NCI-H1092 treated with DMSO at 0.1 percent for 48 hours (cell line): ENCODE measurements at regions not wholly inside any gene's neighbourhood (a gene's known extent, or its start where the extent isn't known, plus 50 kb on each side); places are given as distances from the start of the nearest gene placed in this dataset.
"Not testable (repeated sequence)": the region's sequence is repeated elsewhere in the genome, so short reads cannot be mapped to it uniquely, and the experiment has no call there.

Experiments used
- DNase-seq: peaks from one replicate; lab custom pipeline; 2025; lab: John Stamatoyannopoulos, UW

GRCh38 chr14:55847766-55848165 is 267.8 kb downstream of the KTN1 start:
- no peak for DNase-seq

DNA sequence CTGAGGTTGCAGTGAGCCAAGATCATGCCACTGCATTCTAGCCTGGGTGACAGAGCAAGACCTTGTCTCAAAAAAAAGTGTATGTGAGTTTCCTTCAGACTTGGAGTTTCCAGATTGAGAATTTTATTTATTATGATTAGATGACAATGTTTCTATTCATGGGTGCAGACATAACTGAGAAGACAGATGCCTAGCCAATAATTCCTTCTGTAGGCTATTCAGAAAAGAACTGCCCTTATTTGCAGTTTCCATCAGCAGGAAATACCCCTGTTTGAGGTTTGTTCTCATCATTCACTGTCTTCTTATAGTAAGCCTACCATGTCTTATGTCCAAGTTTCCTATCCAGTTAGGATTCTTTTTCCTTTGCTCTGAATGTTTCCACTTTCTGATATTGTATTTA is 269.0 kb downstream of the KTN1 start:
- DNase-seq, result no peak

DNA sequence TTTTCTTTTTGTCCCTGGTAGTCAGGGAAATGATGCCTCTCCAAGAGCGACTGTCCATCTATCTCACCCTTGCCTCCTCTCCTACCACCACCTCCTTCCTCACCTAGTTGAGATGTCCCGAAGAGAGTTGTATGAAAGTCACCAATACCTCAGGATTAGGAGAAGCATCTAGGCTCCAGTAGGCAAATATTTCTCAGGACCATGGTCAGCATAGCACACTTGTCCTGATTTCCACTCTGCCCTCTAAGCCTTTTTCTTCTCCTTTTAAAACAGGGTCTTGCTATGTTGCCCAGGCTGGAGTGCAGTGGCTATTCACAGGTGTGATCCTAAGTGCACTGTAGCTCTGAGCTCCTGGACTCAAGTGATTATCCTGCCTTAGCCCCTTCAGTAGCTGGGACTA is 268.4 kb upstream of the PELI2 start:
- DNase-seq, result no peak

GRCh38 chr14:55850825-55851241 is 267.4 kb upstream of the PELI2 start:
- no peak for DNase-seq

DNA sequence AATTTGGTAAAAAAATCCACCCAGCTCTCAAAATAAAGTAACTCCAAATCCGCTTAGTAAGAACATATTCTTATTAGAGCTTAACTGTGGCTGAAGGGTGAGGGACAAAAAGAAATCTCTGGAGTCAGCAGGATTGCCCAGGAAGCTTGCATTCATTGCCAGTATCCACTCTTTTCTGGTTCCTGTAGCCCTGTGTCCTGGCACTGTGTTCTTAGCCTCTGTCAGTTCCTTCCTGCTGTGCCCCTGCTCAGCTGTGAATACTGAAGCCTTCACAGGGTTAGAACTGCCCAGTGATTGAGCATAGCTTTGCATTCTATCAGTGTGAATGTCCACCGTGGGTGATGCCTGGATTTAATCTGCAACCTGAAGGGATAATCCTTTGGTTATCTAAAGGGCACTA is 266.9 kb upstream of the PELI2 start:
- DNase-seq, result no peak

GRCh38 chr14:55851961-55852360 is 266.2 kb upstream of the PELI2 start:
- DNase-seq, result no peak

DNA sequence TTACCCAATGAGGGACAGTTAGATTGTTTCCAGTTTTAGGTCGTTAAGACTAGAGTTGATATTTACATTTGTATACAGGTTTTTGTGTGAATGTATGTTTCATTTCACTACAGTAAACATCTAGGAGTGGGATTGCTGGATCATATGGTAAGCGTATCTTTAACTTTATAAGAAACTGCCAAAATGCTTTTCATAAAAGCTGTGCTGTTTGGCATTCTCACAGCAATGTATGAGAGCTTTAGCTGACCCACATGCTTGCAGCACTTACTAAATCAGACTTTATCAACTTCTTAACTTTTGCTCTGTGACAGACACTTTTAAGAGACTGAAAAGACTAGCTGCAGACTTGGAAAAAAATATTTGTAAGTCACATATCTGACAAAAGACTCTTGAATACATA is 262.5 kb upstream of the PELI2 start:
- no peak for DNase-seq

DNA sequence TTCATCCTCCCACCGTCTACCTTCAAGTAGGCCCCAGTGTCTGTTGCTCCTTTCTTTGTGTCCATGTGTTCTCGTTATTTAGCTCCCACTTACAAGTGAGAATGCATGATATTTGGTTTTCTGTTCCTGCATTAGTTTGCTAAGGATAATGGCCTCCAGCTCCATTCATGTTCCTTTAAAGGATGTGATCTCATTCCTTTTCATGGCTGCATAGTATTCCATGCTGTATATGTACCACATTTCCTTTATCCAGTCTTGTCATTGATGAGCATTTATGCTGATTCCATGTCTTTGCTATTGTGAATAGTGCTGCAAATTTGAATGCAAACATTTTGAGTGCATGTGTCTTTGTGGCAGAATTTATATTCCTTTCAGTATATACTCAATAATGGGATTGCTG is 259.6 kb upstream of the PELI2 start:
- no peak for DNase-seq

- DNase-seq, result not testable (repeated sequence)
These were observed 256.6 kb upstream of the PELI2 start for GRCh38 chr14:55861561-55861960.

DNA sequence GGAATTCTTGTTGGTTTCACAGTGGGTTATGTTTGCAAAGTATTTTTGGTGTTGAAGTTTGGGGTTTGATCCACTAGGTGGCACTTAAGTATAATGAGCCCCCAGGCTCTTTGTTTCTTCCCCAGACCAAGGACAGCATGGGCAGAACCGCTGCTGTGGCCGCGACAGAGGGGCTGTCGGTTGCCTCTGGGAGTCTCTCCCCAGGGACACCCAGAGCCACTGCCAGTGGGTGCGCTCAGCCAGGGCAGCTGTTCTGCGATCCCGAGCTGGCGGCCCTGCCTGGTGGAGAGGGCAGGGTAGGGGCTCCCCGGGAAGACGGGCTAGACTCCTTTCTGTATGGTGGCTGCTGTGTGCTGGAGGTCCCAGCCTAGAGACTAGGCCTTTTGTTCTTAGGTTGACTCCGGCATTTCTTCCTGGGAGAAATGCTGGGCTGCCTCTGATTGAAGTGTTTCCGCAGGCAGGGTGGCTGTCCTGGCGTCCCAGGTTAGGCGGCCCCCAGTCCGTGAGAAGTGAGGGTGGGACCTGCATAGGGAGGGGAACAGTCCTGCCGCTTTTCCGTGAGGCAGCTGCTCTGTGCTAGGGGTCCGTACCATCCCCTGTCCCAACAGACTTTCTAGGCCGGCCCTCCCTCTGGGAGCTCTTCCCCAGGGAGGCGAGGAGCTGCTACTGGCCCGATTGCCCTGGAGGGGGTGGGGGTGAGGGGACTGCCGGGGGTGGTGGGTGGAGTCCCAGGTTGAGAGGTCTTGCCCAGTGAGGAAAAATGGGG is 253.1 kb upstream of the PELI2 start:
- no peak for DNase-seq

- DNase-seq, result no peak
These were observed 250.9 kb upstream of the PELI2 start for GRCh38 chr14:55867311-55867710.

GRCh38 chr14:55867719-55868118 is 250.5 kb upstream of the PELI2 start:
- no peak for DNase-seq

DNA sequence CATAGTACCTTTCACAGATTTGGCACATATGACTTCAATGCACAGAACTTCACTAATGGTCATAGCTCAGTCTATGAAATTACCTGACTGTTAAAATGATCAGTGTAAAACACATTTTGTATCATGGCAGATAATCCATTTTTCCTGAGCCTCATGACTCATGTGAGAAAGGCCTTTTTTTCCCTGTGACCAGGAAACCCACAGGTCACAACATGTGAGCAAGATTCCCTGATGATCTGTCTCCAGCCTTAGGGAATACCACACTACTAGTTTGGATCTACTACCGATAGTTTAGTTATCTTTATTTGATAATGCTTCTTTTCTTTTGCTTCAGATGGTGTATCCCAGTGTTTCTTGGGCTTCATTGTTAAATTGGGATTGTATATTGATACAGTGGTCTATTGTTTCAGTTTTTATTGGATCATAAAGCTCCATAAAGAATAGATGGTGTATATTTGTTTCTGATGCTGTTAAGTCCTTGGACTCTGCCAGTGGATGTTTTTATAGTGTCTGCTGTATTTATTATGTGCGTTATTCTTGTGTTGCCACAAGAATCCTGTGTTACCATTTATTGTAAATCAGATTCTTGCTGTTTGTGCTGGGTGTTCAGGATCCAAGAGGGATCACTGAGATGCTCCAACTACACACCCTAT is 248.7 kb upstream of the PELI2 start:
- DNase-seq, result no peak

DNA sequence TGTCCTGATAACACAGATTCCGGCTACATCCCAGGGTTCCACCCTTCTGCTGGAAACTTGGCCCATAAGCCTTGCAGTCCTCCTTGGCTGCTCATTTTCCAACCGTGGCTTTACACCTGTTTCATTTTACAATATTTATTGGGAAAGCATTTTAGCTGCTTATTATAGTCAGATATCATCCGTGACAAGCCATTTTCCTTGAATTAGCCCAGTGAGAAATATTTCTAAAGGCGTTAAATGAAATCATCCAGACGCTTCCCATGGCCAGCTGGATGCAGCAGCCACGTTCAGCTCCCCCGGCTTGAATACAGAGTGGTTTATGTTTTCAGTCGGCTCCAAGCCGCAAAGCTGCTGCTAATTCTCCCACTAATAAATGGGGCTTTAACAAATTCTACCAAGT is 245.0 kb upstream of the PELI2 start:
- DNase-seq, result no peak

GRCh38 chr14:55874785-55875184 is 243.4 kb upstream of the PELI2 start:
- DNase-seq, result no peak

DNA sequence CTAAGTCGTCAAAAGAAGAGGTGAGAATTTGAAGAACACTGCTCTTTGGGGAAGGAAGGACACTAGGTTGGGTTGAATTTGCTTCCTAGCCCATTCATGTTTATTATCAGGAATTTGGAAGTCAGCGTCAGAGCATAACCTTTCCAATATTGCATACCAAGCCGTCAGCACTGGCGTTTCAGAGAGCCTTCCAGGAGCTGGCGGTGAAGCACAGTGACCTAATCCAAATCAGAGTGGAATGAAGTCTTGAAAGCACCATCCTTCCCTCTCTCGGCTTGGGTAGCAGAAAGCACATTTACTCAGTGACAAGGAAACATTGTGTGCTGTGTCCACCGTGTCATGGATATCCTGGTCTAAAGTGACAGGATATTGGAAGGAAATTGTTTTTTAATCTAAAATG is 240.3 kb upstream of the PELI2 start:
- no peak for DNase-seq

- no peak for DNase-seq
These were observed 236.5 kb upstream of the PELI2 start for GRCh38 chr14:55881577-55882241.

- no peak for DNase-seq
These were observed 233.4 kb upstream of the PELI2 start for GRCh38 chr14:55884819-55885218.

GRCh38 chr14:55889124-55889523 is 229.1 kb upstream of the PELI2 start:
- peak; percentile 49 for DNase-seq

DNA sequence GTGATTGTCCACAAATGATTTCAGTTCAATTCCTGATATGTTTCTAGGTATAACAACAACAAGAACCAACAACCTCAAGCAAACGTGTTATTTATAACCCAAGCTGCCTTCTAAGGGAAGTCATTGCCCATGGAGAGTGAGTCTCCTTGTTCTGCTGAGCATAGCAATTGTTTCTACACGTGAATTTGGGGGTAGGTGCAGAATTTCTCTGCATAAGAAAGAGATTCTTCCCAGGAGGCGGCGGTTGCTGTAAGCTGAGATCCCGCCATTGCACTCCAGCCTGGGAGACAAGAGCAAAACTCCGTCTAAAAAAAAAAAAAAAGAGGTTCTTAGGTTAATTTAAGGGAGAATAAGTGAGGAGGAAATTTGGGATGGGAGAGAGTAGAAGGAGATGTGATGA is 226.5 kb upstream of the PELI2 start:
- DNase-seq, result no peak

DNA sequence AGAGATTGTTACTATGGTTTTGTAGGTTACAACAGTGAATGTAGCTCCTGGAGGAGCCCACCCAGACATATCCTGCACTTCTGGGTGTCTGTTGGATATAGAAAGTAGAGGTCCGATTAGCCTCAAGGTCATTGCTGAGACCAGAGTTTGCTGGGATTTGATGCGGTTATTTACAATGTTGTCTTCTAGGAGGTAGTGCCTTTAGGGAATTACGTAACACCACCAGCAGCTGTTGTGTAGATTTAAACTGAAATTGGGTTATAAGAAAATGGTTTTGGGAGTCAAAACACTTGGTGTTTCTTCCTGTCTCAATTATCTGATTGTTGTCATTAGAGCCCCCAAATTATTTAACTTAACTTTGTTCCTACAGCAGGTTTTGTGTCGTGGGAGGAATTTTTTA is 225.3 kb upstream of the PELI2 start:
- no peak for DNase-seq

GRCh38 chr14:55893705-55894104 is 224.5 kb upstream of the PELI2 start:
- DNase-seq, result no peak

GRCh38 chr14:55897031-55897430 is 221.2 kb upstream of the PELI2 start:
- DNase-seq, result no peak
